Erythroblast (primary cell): ENCODE measurements at regions not wholly inside any gene's neighbourhood (a gene's known extent, or its start where the extent isn't known, plus 50 kb on each side); places are given as distances from the start of the nearest gene placed in this dataset.

Source experiments
- DNase-seq, 2 experiments: peaks; one replicate each; lab custom pipeline; 2025; lab: John Stamatoyannopoulos, UW
- GATA1 ChIP-seq: IDR thresholded peaks from 2 replicates; pipeline ENCODE4 v1.6.1; 2011; ENCODE audit warnings: low read depth, mild to moderate bottlenecking, control low read depth, low read length, moderate library complexity
- POLR2A ChIP-seq: IDR thresholded peaks from 2 replicates; pipeline ENCODE4 v1.6.1; 2011; ENCODE audit warnings: mild to moderate bottlenecking, low read length

DNA sequence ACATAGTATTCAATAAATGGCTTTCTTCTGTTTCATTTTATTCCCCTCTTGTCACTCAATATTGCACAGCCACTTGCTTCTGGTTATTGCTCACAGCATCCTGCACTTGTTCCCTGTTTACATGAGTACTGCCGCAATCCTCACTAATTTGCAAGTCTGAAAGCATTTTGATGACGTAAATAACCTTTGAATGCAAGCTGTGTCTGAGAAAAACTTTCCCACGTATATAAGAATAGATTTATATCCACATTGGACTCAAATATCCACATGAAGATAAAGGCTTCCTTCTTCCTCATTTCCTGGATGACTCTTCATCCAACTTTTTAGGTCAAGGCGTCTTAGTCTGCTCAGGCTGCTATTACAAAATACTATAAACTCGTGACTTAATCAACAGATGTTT lies 88.2 kb upstream of the DAP start:
- TF ChIP-seq POLR2A, result no peak
- TF ChIP-seq GATA1, result no peak
- no peak for DNase-seq

DNA sequence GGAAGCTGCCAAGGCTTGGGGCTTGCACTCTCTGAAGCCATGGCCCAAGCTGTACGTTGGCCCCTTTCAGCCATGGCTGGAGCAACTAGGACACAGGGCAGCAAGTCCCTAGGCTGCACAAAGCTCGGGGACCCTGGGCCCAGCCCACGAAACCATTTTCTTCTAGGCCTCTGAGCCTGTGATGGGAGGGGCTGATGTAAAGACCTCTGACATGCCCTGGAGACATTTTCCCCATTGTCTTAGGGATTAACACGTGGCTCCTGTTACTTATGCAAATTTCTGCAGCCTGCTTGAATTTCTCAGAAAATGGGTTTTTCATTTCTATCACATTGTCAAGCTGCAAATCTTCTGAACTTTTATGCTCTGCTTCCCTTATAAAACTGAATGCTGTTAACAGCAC lies 83.0 kb upstream of the DAP start:
- TF ChIP-seq GATA1, result no peak
- no peak for TF ChIP-seq POLR2A
- no peak for DNase-seq

DNA sequence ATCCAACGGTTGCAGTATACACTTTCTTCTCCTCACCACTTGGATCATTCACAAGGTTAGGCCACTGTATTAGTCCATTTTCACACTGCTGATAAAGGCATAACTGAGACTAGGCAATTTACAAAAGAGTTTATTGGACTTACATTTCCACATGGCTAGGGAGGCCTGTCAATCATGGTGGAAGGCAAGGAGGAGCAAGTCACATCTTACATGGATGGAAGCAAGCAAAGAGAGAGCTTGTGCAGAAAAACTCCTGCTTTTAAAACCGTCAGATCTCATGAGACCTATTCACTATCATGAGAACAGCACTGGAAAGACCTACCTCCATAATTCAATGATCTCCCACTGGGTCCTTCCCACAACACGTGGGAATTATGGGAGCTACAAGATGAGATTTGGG lies 81.8 kb upstream of the DAP start:
- TF ChIP-seq GATA1, result no peak
- no peak for TF ChIP-seq POLR2A
- no peak for DNase-seq

DNA sequence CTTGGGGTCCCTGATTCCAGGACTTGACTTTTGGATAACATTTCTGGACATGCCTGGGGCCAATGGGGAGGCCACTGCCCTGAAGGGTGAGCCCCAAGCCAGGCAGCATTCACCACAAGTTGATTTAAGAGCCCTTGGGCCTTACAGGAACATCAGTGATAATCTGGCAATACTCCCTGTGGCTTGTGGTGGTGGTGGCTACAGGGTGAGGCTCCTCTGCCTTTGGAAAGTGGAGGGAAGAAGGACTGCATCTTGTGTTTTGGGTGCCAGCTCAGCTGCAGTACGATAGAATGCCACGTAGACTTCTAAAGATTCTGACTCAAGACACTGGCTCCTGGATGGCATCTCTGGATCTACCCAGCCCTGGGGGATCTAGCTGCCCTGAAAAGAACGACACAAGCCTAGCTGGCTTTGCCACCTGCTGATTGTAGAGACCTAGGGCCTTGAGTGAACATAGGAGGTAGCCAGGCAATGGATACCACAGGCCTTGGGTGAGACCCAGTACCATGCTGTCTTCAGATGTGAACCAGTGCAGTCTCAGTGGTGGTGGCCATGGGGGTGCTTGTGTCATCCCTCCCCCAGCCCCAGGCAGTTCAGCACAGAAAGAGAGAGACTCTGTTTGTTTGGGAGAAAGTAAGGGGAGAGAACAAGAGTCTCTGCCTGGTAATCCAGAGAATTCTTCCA lies 79.0 kb upstream of the DAP start:
- no peak for DNase-seq
- TF ChIP-seq GATA1, result no peak
- no peak for TF ChIP-seq POLR2A

DNA sequence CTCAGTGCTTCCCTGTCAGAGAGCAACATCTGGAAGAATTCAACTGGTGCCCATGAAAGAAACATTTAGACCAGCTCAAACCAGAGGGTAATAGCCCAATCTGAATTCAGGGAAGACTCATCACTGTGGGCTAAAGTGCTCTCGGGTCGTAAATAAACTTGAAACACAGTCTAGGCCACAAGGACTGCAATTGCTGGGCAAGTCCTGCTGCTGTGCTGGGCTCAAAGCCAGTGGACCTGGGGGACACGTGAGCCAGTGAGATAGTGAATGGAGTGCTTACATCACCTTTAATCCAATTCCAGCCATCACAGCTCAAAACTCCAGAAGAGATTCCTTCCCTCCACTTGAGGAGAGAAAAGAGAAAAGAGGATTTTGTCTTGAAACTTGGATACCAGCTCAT lies 78.1 kb upstream of the DAP start:
- no peak for TF ChIP-seq GATA1
- TF ChIP-seq POLR2A, result no peak

DNA sequence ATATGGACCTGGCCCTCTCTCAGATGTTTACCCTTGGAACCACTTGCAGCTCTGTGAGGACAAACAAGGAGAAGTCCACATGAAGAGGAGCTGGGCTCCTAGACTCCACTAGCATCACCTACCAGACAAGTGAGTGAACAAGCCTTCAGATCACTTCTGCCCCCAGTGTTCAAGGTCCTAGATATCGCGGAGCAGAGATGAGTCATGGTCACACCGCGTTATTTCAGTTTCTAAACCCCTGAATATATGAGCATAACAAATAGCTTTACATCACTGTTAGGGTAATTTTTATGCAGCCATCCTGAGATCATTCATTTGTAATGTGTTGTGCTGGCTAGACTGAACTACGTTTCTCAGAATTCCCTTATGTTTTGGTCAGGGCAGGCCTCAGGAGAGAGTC lies 77.0 kb upstream of the DAP start:
- no peak for DNase-seq
- TF ChIP-seq GATA1, result no peak
- no peak for TF ChIP-seq POLR2A

More for the DNA sequence above, 78.1 kb upstream of the DAP start:
- DNase-seq, result no peak

DNA sequence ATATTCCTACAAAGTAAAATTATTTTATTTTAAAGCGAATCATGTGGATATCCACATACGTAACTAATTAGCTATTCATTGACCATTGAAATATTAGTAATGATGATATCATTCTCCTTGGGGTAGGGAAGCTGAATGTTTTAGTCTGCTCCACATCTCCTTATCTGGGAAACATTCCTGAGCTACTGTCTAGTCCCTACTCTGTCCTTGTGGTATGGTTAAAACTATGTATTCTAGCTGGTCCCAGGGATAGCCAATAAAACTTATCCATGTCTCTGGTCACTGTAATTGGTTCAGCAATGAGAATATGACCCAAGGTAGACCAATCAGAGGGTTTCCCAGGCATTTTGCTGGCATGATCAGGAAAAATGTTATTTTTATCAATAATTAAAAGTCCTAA lies 76.0 kb upstream of the DAP start:
- DNase-seq, result no peak
- no peak for TF ChIP-seq POLR2A
- TF ChIP-seq GATA1, result no peak

DNA sequence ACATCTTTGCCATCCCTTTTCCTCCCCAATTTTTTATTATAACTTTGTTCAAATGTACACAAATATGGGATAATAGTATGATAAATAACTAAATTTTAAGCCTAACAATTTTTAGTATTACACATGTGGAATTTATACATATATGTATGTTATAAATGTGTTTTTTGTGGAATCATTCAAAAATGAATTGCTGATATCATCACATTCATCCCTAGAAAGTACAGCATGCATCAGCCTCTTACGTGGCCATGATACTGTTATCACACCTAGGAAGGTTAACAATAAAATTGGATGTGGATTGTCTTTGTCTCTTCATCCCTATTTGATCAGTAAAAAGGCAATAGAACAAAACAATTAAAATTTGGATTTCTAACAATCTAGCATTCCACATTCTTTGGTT lies 73.7 kb upstream of the DAP start:
- no peak for DNase-seq

DNA sequence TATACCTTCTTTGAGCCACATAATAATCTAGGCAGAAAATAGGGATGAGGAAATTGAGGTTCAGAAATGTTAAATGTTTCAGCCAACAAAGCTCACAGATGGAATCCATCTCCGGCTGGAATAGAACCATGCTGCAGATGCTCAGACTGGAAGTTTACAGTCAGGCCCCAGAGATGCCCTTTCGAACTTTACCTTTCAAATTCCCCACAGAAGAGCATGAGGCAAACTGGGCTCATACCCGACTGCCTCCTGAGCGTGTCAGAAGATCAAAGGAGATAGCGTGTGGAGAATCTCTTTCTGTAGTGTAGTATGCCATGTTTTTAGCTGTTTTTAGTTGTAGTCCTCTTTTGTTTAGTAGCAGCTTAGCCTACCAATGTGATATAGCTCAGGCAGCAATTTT lies 72.0 kb upstream of the DAP start:
- DNase-seq, result no peak
- no peak for TF ChIP-seq POLR2A
- no peak for TF ChIP-seq GATA1

More for the DNA sequence above, 73.7 kb upstream of the DAP start:
- no peak for TF ChIP-seq POLR2A
- no peak for TF ChIP-seq GATA1

DNA sequence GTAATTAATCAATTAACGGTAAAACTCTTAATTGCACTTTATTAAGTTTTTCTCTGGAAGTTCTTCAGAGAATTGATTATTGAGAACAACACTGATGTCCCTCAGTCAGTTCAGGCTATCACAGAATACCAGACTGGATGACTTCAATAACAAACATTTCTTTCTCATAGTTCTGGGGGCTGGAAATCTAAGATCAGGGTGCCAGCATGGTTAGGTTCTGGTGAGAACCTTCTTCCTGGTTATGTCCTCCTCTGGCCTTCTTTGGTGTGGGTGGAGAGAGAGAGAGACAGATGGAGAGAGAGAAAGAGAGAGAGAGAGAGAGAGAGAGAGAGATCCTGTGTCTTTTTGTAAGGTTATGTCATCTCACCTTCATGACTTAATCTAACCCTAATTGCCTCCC lies 71.4 kb upstream of the DAP start:
- TF ChIP-seq GATA1 (no peak), POLR2A (no peak)
- no peak for DNase-seq

DNA sequence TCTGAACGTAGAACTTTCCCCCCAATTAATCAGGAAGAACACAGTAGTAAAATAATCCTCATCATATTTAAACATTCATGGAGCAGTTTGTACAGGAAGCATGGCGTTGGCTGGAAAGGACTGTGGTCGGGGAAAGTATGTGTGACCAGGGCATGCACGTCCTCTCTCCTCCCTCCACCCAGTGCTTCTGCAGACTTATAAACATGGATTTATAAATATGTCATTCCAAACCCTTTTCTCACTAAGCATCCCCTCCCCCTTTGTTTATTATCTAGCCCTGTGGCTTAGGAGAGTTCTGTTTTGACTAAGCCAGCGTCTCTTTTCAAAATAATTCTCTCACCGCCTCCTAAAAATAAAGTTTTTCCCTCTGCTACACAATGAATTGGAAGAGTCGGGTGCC lies 70.4 kb upstream of the DAP start:
- TF ChIP-seq POLR2A (no peak), GATA1 (no peak)
- no peak for DNase-seq

DNA sequence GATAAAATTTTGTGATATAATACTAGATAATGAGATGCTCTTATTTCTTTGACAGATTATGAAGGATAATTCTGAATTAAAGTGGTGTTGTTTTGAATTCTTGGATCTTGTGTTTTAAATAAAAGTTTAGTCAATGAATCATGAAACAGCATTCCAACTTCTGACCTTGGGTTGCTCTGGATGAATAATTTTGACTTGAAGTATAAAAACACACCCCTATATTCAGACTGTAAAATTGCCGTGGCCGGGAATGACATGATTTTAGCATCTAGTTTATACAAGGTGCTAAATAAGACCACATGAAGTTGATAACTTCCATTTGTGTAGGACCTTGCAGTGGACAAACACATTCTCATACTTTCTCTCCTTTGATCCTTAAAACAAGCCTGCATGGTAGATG lies 67.2 kb upstream of the DAP start:
- no peak for DNase-seq
- TF ChIP-seq GATA1, result no peak
- TF ChIP-seq POLR2A, result no peak

DNA sequence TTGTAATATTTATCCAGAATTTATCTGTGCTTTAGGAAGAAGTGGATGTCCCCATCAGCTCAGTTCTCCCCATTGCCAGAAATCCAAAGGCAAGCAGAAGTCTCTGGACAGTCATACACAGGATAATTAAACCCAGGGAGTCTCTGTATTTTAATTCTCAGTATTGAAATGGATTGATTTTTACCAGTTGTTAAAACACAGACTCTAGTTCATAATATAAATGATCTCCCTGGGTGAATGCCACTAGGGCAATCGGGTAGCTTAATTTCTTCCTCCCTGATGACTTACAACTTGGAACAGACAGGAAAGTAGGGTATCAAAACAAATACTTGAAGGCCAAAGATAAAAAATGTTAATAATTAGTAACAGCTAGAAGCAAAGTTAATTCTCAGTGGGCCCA lies 66.5 kb upstream of the DAP start:
- no peak for TF ChIP-seq POLR2A
- TF ChIP-seq GATA1, result no peak
- no peak for DNase-seq

DNA sequence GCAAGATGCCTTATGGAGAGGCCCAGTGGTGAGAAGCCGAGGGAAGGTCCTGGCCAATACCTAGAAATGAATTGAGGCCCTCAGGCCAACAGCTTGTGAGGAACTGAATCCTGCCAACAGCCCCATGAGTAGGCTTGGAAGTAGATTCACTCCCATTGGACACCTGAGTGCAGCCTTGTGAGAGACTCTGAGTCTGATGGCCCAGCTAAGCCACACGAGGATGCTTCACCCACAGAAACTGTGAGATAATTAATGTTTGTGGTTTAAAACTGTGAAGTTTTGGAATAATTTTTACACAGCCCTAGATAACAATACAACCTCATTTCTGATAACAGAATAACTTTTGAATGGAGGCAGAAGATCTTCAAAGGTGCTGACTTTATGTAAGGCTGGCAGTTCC lies 65.9 kb upstream of the DAP start:
- no peak for DNase-seq
- TF ChIP-seq POLR2A (no peak), GATA1 (no peak)
